Natural killer cell (primary cell): ENCODE measurements at regions not wholly inside any gene's neighbourhood (a gene's known extent, or its start where the extent isn't known, plus 50 kb on each side); places are given as distances from the start of the nearest gene placed in this dataset.

Source experiments
- ATAC-seq, 3 donors: fragments of 150-1000 bp in 2 of 3; fragments of 200-7000 bp in 1 of 3; cut with Tn5 transposase; 1 replicate in 1 of 3; 2 replicates in 2 of 3; pipeline ENCODE4 v1.10.0; 2021; ENCODE audit warnings: mild to moderate bottlenecking in 2 of 3, moderate library complexity in 2 of 3
- DNase-seq, 2 donors: peaks; one replicate each; pipeline versions ENCODE4 v3.0.0 to v3.0.0-alpha.2; 2013 to 2021; ENCODE audit warnings: mixed read lengths in 1 of 2
- H3K27ac ChIP-seq: one replicate; pipeline ENCODE4 v1.5.1; 2013; ENCODE audit warnings: mild to moderate bottlenecking, low read length
- H3K27me3 ChIP-seq: one replicate; pipeline ENCODE4 v1.6.1; 2013; ENCODE audit warnings: low read length; ENCODE audit not compliant: control insufficient read depth, insufficient read depth
- H3K36me3 ChIP-seq: one replicate; pipeline ENCODE4 v1.6.1; 2013; ENCODE audit warnings: low read length; ENCODE audit not compliant: control insufficient read depth, insufficient read depth
- H3K4me1 ChIP-seq: one replicate; pipeline ENCODE4 v1.6.1; 2013; ENCODE audit warnings: low read length; ENCODE audit not compliant: control insufficient read depth, insufficient read depth
- H3K4me3 ChIP-seq: one replicate; pipeline ENCODE4 v1.5.1; 2013; ENCODE audit warnings: low read length
- H3K9me3 ChIP-seq: one replicate; pipeline ENCODE4 v1.6.1; 2013; ENCODE audit warnings: low read length; ENCODE audit not compliant: control insufficient read depth, insufficient read depth
- H3K27ac Mint-ChIP-seq, 2 donors: one replicate each; pipeline ENCODE4 v1.8.0; 2022; ENCODE audit warnings: mild to moderate bottlenecking in 2 of 2, mixed read lengths in 2 of 2, moderate library complexity in 1 of 2
- H3K27me3 Mint-ChIP-seq, 2 donors: one replicate each; pipeline ENCODE4 v1.8.0; 2022; ENCODE audit warnings: low read depth in 2 of 2, mixed read lengths in 2 of 2
- H3K36me3 Mint-ChIP-seq: one replicate; pipeline ENCODE4 v1.8.0; 2022; ENCODE audit warnings: mixed read lengths
- H3K4me1 Mint-ChIP-seq, 2 donors: one replicate each; pipeline ENCODE4 v1.8.0; 2022; ENCODE audit warnings: mixed read lengths in 2 of 2
- H3K4me3 Mint-ChIP-seq: one replicate; pipeline ENCODE4 v1.8.0; 2022; ENCODE audit warnings: mild to moderate bottlenecking, moderate library complexity, mixed read lengths
- H3K9me3 Mint-ChIP-seq, 2 donors: one replicate each; pipeline ENCODE4 v1.8.0; 2022; ENCODE audit warnings: mixed read lengths in 2 of 2
- WGBS: methylation state at CpG from one replicate; pipeline ENCODE4 v1.1.7; 2013; ENCODE audit warnings: missing lambda C conversion rate; ENCODE audit not compliant: insufficient coverage; 5-methylcytosine and 5-hydroxymethylcytosine counted together
- intact Hi-C: fragments of 100-400 bp; cut with micrococcal nuclease; formaldehyde crosslinking; loops from one replicate; pipeline ENCODE4 v1.14.2; 2022
- TF ChIP-seq, protein P1 (sequence below): fragments of 200-600 bp; IDR thresholded peaks from one replicate; pipeline ENCODE4 v1.8.0; 2022; ENCODE audit warnings: antibody characterized with exemption

DNA sequence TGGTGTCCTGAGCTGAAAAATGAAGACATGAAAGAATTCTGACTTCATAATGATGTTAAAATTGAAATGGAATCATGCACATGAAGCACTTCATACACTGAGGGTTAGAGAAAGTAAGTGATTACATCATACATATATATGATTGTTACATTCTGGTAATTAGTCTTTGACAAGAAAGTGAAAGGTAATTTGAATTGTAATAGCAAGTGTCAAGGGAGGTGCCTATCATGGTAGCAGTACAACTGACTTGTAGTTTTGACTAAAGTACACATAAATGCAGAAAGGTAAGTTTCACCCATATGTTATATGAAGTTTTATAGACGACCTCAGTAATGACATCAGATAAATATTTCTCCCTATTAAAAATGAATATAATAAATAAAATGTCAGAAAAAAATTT, 1325.0 kb upstream of the GOT2 start:
- H3K9me3 Mint-ChIP-seq = peaks cover 14 to 19% of the 10 kb centered on the region in 2 donors
- H3K4me1 Mint-ChIP-seq = no peaks in the 10 kb centered on the region
- no CpG with 5 or more reads among the region's 1 CpG for WGBS
- intact Hi-C loops = no loop called here
- no peaks in the 10 kb centered on the region for H3K4me1 ChIP-seq
- no peaks in the 10 kb centered on the region for H3K9me3 ChIP-seq
- H3K36me3 ChIP-seq = no peaks in the 10 kb centered on the region
- H3K4me3 Mint-ChIP-seq = no peak overlapping the region
- H3K36me3 Mint-ChIP-seq = no peaks in the 10 kb centered on the region
- DNase-seq (no peak), ATAC-seq (no peak)
- H3K4me3 ChIP-seq = no peak overlapping the region
- no peaks in the 10 kb centered on the region for H3K27me3 ChIP-seq
- no peak overlapping the region for H3K27ac Mint-ChIP-seq
- no peaks in the 10 kb centered on the region for H3K27me3 Mint-ChIP-seq
- TF ChIP-seq, protein P1, sequence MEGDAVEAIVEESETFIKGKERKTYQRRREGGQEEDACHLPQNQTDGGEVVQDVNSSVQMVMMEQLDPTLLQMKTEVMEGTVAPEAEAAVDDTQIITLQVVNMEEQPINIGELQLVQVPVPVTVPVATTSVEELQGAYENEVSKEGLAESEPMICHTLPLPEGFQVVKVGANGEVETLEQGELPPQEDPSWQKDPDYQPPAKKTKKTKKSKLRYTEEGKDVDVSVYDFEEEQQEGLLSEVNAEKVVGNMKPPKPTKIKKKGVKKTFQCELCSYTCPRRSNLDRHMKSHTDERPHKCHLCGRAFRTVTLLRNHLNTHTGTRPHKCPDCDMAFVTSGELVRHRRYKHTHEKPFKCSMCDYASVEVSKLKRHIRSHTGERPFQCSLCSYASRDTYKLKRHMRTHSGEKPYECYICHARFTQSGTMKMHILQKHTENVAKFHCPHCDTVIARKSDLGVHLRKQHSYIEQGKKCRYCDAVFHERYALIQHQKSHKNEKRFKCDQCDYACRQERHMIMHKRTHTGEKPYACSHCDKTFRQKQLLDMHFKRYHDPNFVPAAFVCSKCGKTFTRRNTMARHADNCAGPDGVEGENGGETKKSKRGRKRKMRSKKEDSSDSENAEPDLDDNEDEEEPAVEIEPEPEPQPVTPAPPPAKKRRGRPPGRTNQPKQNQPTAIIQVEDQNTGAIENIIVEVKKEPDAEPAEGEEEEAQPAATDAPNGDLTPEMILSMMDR = no peak
- H3K27ac ChIP-seq = no peak overlapping the region

DNA sequence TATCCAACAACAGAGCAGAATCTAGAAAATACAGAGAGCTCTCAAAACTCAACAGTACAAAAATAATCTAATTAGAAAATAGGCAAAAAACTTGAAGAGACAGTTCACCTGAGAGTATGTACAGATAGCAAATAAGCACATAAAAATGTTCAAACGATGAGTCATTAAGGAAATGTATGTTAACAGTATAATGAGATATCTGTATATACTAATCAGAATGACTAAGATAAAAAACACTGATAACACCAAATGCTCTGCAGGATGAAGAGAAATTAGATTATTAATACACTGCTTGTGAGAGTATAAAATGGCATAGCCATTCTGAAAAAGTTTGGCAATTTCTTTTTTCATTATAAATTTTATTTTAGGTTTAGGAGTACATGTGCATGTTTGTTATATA, 1307.6 kb upstream of the GOT2 start:
- ATAC-seq = no peak
- no peaks in the 10 kb centered on the region for H3K9me3 ChIP-seq
- Mint-ChIP-seq H3K4me1 (no peaks in the 10 kb centered on the region), H3K36me3 (peaks cover 6% of the 10 kb centered on the region), H3K27me3 (no peaks in the 10 kb centered on the region), H3K4me3 (no peak overlapping the region), H3K9me3 (peaks cover 5 to 9% of the 10 kb centered on the region in 2 donors), H3K27ac (no peak overlapping the region)
- H3K36me3 ChIP-seq = no peaks in the 10 kb centered on the region
- intact Hi-C loops = no loop called here
- no peaks in the 10 kb centered on the region for H3K4me1 ChIP-seq
- no CpG with 5 or more reads among the region's 1 CpG for WGBS
- no peak for DNase-seq
- no peaks in the 10 kb centered on the region for H3K27me3 ChIP-seq
- H3K4me3 ChIP-seq = no peak overlapping the region
- TF ChIP-seq, protein P1 = no peak
- no peak overlapping the region for H3K27ac ChIP-seq

DNA sequence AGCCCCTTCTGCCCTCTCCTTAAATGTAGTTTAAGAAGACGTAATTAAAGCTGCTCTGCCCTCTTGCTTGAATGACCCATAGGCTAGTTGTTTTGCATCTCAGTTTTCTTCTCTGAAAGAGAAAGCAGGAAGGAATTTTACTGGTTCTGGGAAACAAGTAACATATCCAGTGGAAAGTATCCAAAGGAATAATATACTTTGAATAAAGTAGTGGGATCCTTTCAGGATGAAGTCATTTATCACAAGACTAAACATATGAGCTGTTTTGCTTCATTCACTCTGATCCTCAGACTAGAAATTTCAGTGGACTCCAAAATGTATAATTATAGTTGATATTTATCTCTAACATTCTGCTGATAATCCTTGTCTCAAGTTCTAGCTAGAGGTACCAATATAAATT, 1297.6 kb upstream of the GOT2 start:
- Histone ChIP-seq H3K36me3 (no peaks in the 10 kb centered on the region), H3K4me3 (no peak overlapping the region), H3K4me1 (no peaks in the 10 kb centered on the region), H3K9me3 (no peaks in the 10 kb centered on the region), H3K27me3 (no peaks in the 10 kb centered on the region), H3K27ac (no peak overlapping the region)
- Mint-ChIP-seq H3K9me3 (peaks cover 8 to 19% of the 10 kb centered on the region in 2 donors), H3K27ac (no peak overlapping the region), H3K4me3 (no peak overlapping the region), H3K36me3 (peaks cover 13% of the 10 kb centered on the region), H3K4me1 (no peaks in the 10 kb centered on the region), H3K27me3 (no peaks in the 10 kb centered on the region)
- intact Hi-C loops = no loop called here
- DNase-seq (no peak), ATAC-seq (no peak)
- TF ChIP-seq, protein P1 = no peak
- 75% methylated on average over 1 of the region's 1 CpG for WGBS

DNA sequence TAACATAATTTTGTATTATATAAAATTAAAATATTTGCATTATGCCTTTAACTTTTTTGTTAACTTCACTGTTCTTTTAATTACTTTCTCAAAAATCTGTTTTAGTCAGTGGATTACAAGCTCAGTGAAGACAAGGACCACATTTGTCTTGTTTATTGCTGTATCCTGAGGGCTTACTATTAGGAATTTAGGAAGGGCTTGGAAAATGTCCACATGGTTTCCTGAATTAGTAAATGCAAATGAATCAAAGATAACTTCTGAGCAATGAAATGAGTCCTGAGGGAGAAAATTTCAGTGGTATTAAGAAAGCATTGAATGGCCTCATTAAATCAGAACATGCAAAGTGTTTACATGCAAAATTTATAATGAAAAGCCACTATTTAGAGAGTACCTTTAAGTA, 1293.2 kb upstream of the GOT2 start:
- Histone ChIP-seq H3K27me3 (no peaks in the 10 kb centered on the region), H3K4me1 (no peaks in the 10 kb centered on the region), H3K4me3 (no peak overlapping the region), H3K9me3 (no peaks in the 10 kb centered on the region), H3K36me3 (no peaks in the 10 kb centered on the region), H3K27ac (no peak overlapping the region)
- intact Hi-C loops = no loop called here
- no peaks in the 10 kb centered on the region for H3K4me1 Mint-ChIP-seq
- DNase-seq = no peak
- peaks cover 3 to 20% of the 10 kb centered on the region in 2 donors for H3K9me3 Mint-ChIP-seq
- no peaks in the 10 kb centered on the region for H3K27me3 Mint-ChIP-seq
- TF ChIP-seq, protein P1 = no peak
- H3K4me3 Mint-ChIP-seq = no peak overlapping the region
- no peak overlapping the region for H3K27ac Mint-ChIP-seq
- no peak for ATAC-seq
- no peaks in the 10 kb centered on the region for H3K36me3 Mint-ChIP-seq
